Spleen (tissue), 11 donors: ENCODE measurements at regions not wholly inside any gene's neighbourhood (a gene's known extent, or its start where the extent isn't known, plus 50 kb on each side); places are given as distances from the start of the nearest gene placed in this dataset.

ENCODE experiments used
- DNase-seq: peaks from one replicate; pipeline ENCODE4 v3.0.0-alpha.2; 2020
- H3K27ac ChIP-seq, 8 donors: fragments of 200-600 bp; sonication (generic) in 7 of 8; 1 replicate in 4 of 8; 2 replicates in 4 of 8; pipeline versions ENCODE4 v1.5.0 to v1.8.0; 2016 to 2021; ENCODE audit warnings: inconsistent platforms in 4 of 8, mild to moderate bottlenecking in 4 of 8, moderate library complexity in 1 of 8
- H3K27me3 ChIP-seq, 7 donors: fragments of 200-600 bp; sonication (generic) in 6 of 7; replicated peaks in 1 of 7; 1 replicate in 4 of 7; 2 replicates in 3 of 7; pipeline versions ENCODE4 v1.5.0 to v1.8.0; 2016 to 2021; ENCODE audit warnings: inconsistent platforms in 3 of 7, mild to moderate bottlenecking in 1 of 7
- H3K36me3 ChIP-seq, 6 donors: fragments of 200-600 bp; sonication (generic) in 5 of 6; 1 replicate in 4 of 6; 2 replicates in 2 of 6; pipeline versions ENCODE4 v1.5.0 to v1.8.0; 2016 to 2021; ENCODE audit warnings: inconsistent platforms in 2 of 6
- H3K4me1 ChIP-seq, 6 donors: fragments of 200-600 bp; sonication (generic) in 5 of 6; 1 replicate in 3 of 6; 2 replicates in 3 of 6; pipeline versions ENCODE4 v1.5.0 to v1.8.0; 2016 to 2021; ENCODE audit warnings: inconsistent platforms in 3 of 6
- H3K4me3 ChIP-seq, 8 donors: fragments of 200-600 bp; sonication (generic) in 7 of 8; 1 replicate in 4 of 8; 2 replicates in 4 of 8; pipeline versions ENCODE4 v1.5.0 to v1.8.0; 2016 to 2021; ENCODE audit warnings: inconsistent platforms in 4 of 8, mild to moderate bottlenecking in 4 of 8, moderate library complexity in 2 of 8
- H3K9me3 ChIP-seq, 8 donors: fragments of 200-600 bp; sonication (generic) in 7 of 8; 1 replicate in 4 of 8; 2 replicates in 4 of 8; pipeline versions ENCODE4 v1.5.0 to v1.8.0; 2016 to 2021; ENCODE audit warnings: inconsistent platforms in 4 of 8
- POLR2A ChIP-seq, 3 donors: fragments of 450-650 bp; IDR thresholded peaks; one replicate each; pipeline ENCODE4 v1.5.1; 2017; ENCODE audit warnings: antibody characterized with exemption in 3 of 3, mild to moderate bottlenecking in 1 of 3
- POLR2AphosphoS5 ChIP-seq, 3 donors: sonication (generic); formaldehyde crosslinking; IDR thresholded peaks; one replicate each; pipeline ENCODE4 v1.5.1; 2017; ENCODE audit warnings: antibody characterized with exemption in 3 of 3
- WGBS, 5 donors: extraction: QIAGEN DNeasy Blood & Tissue Kit in 3 of 5; methylation state at CpG; one replicate each; pipeline versions ENCODE4 v1.1.5 to v1.1.7; 2013 to 2018; 5-methylcytosine and 5-hydroxymethylcytosine counted together
- intact Hi-C: fragments of 100-400 bp; cut with DNase I; formaldehyde crosslinking; loops from one replicate; pipeline ENCODE4 v1.15.0; 2023; ENCODE audit warnings: low total_unique reads
- TF ChIP-seq, protein P1 (sequence below), 11 experiments: fragments of 200-600 bp in 7 of 11; fragments of 450-650 bp in 4 of 11; sonication (generic) in 4 of 11; IDR thresholded peaks in 8 of 11; conservative IDR thresholded peaks in 3 of 11; 1 replicate in 7 of 11; 2 replicates in 4 of 11; pipeline versions ENCODE4 v1.4.0 to v1.8.0; 2016 to 2021; ENCODE audit warnings: antibody characterized with exemption in 11 of 11, inconsistent platforms in 4 of 11, mild to moderate bottlenecking in 1 of 11
- donor health status: healthy with polysubstance abuse.
- donor health status: DM: no; HTN: no; CAD: no; lungs with moderate emphysema.
- donor health status: DM: no; HTN: no; CAD: no.
- donor health status: Bipolar disorder and iron deficiency.
- donor health status: healthy.
- donor health status: DM: no; HTN: no; CAD: no.
- donor health status: DM: yes; HTN: yes; CAD: no.

GRCh38 chr6:155519176-155519738, 63.6 kb upstream of the NOX3 start:
- Histone ChIP-seq H3K9me3 (no peaks in the 10 kb centered on the region), H3K27me3 (no peaks in the 10 kb centered on the region), H3K27ac (no peak overlapping the region), H3K4me1 (no peaks in the 10 kb centered on the region), H3K4me3 (no peak overlapping the region), H3K36me3 (no peaks in the 10 kb centered on the region)
- no peak for DNase-seq
- 62 to 88% (median 75%) methylated on average over 1 of the region's 1 CpG for WGBS, 5 donors
- intact Hi-C loops, result no loop called here
- no peak for TF ChIP-seq POLR2AphosphoS5 (IDR thresholded peaks at IDR 0.05)

DNA sequence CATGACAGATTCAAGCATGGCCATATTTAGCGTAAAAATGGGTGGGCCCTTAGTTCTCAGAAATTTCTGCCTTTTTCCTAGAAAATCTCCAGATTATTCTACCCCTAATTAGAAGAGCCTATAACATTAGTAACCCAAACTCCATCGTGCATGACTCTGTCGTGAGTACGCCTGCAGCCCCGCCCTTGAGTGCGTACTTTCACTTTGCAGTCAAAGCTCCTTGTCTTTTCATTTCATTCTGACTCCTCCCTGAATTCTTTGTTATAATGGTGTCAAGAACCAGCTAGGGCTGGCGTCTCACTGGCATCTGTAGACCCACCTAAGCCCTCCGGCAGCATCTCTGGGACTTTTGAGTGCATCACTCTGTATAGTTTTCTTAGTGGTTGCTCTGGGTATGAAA, 61.7 kb upstream of the NOX3 start:
- TF ChIP-seq POLR2AphosphoS5 (IDR thresholded peaks at IDR 0.05) (no peak), POLR2A (IDR thresholded peaks at IDR 0.05) (no peak)
- TF ChIP-seq, protein P1, sequence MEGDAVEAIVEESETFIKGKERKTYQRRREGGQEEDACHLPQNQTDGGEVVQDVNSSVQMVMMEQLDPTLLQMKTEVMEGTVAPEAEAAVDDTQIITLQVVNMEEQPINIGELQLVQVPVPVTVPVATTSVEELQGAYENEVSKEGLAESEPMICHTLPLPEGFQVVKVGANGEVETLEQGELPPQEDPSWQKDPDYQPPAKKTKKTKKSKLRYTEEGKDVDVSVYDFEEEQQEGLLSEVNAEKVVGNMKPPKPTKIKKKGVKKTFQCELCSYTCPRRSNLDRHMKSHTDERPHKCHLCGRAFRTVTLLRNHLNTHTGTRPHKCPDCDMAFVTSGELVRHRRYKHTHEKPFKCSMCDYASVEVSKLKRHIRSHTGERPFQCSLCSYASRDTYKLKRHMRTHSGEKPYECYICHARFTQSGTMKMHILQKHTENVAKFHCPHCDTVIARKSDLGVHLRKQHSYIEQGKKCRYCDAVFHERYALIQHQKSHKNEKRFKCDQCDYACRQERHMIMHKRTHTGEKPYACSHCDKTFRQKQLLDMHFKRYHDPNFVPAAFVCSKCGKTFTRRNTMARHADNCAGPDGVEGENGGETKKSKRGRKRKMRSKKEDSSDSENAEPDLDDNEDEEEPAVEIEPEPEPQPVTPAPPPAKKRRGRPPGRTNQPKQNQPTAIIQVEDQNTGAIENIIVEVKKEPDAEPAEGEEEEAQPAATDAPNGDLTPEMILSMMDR (IDR thresholded peaks at IDR 0.05 in 8 of 11, conservative IDR thresholded peaks at IDR 0.05 in 3 of 11), result no peak
- H3K4me3 ChIP-seq, result no peak overlapping the region
- intact Hi-C loops, result no loop called here
- no peak for DNase-seq
- no peak overlapping the region for H3K27ac ChIP-seq
- no peaks in the 10 kb centered on the region for H3K4me1 ChIP-seq
- WGBS, 5 donors, result 82 to 93% (median 89%) methylated on average over 8 of the region's 8 CpGs
- H3K27me3 ChIP-seq, result no peaks in the 10 kb centered on the region
- no peaks in the 10 kb centered on the region for H3K9me3 ChIP-seq
- no peaks in the 10 kb centered on the region for H3K36me3 ChIP-seq

GRCh38 chr6:155510879-155511278, 55.2 kb upstream of the NOX3 start:
- no peaks in the 10 kb centered on the region for H3K36me3 ChIP-seq
- DNase-seq, result no peak
- WGBS, 5 donors, result 29 to 68% (median 40%) methylated on average over 1 of the region's 1 CpG
- TF ChIP-seq POLR2AphosphoS5 (IDR thresholded peaks at IDR 0.05) (no peak), POLR2A (IDR thresholded peaks at IDR 0.05) (no peak)
- TF ChIP-seq, protein P1 (IDR thresholded peaks at IDR 0.05 in 8 of 11, conservative IDR thresholded peaks at IDR 0.05 in 3 of 11), result no peak
- peaks cover 0 to 1% (median 0%) of the 10 kb centered on the region in 6 donors for H3K4me1 ChIP-seq
- no peaks in the 10 kb centered on the region for H3K9me3 ChIP-seq
- no peaks in the 10 kb centered on the region for H3K27me3 ChIP-seq
- H3K27ac ChIP-seq, result no peak overlapping the region
- no peak overlapping the region for H3K4me3 ChIP-seq
- intact Hi-C loops, result no loop called here

- WGBS, 5 donors, result 70 to 81% (median 76%) methylated on average over 2 of the region's 2 CpGs
- H3K27me3 ChIP-seq, result no peaks in the 10 kb centered on the region
Observed at GRCh38 chr6:155509743-155510475, 54.3 kb upstream of the NOX3 start.

More at GRCh38 chr6:155509743-155510475, 54.3 kb upstream of the NOX3 start:
- no peaks in the 10 kb centered on the region for H3K36me3 ChIP-seq
- TF ChIP-seq, protein P1 (IDR thresholded peaks at IDR 0.05 in 8 of 11, conservative IDR thresholded peaks at IDR 0.05 in 3 of 11), result no peak
- no peak for TF ChIP-seq POLR2A (IDR thresholded peaks at IDR 0.05)
- no peak for TF ChIP-seq POLR2AphosphoS5 (IDR thresholded peaks at IDR 0.05)
- H3K9me3 ChIP-seq, result no peaks in the 10 kb centered on the region
- no peak overlapping the region for H3K27ac ChIP-seq
- H3K4me3 ChIP-seq, result no peak overlapping the region
- intact Hi-C loops, result no loop called here
- DNase-seq, result no peak
- peaks cover 0 to 7% (median 0%) of the 10 kb centered on the region in 6 donors for H3K4me1 ChIP-seq
